ENCODE measurements at regions not wholly inside any gene's neighbourhood (a gene's known extent, or its start where the extent isn't known, plus 50 kb on each side); places are given as distances from the start of the nearest gene placed in this dataset.

DNA sequence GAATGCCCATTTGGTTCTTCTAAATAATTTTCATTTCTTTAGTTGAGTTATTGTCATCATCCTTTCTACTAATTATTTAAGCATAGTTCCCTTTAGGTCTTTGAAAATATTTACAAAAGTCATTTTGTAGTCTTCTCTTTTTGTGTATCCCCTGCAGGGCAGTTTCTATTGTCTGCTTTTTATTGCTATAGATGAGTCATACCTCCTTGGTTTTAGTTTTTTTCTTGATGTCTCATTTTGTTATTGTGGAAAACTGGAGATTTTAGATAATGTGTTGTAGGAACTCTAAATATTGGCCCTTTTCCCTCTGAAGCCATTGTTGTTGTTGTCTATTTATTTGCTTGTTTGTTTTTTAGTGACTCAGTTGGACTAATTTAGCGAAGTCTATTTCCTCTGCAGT, 387.9 kb downstream of the NUF2 start:
- H3K79me2 ChIP-seq (ENCODE audit: insufficient read depth, low read depth, low read length): no peaks in the 10 kb centered on the region
- H3K4me3 ChIP-seq (ENCODE audit: low read depth, low read length, poor library complexity, severe bottlenecking): no peak overlapping the region
- no peak for DNase-seq (ENCODE audit: low spot score)
- H3K36me3 ChIP-seq (ENCODE audit: insufficient read depth, low read length): no peaks in the 10 kb centered on the region
- no peak overlapping the region for H3K4me2 ChIP-seq (ENCODE audit: low read length)
- H3K9me2 ChIP-seq (ENCODE audit: insufficient read depth, low read length): no peaks in the 10 kb centered on the region
- no peak overlapping the region for H3K27ac ChIP-seq (ENCODE audit: low read depth, low read length, poor library complexity, severe bottlenecking)
- no peak for TF ChIP-seq CTCF (conservative IDR thresholded peaks at IDR 0.05; ENCODE audit: low read length)
- TF ChIP-seq EZH2phosphoT487 (IDR thresholded peaks at IDR 0.05; ENCODE audit: borderline replicate concordance, low read depth, low read length): no peak
- no peaks in the 10 kb centered on the region for H3K4me1 ChIP-seq (ENCODE audit: insufficient read depth, low read length, poor library complexity, severe bottlenecking)
- no peaks in the 10 kb centered on the region for H3K9me3 ChIP-seq (ENCODE audit: low read length)
- no TSS peak for BruUV-seq (replicated peaks)
- ChIA-PET CTCF (ENCODE audit: unreplicated experiment) (no interaction called here), POLR2A (no interaction called here)
- intact Hi-C loops (cut with micrococcal nuclease; ENCODE audit: unreplicated experiment): no loop called here
- no peak overlapping the region for H2AFZ ChIP-seq (ENCODE audit: low read length)
- no peaks in the 10 kb centered on the region for H4K20me1 ChIP-seq (ENCODE audit: insufficient read depth, low read length)

DNA sequence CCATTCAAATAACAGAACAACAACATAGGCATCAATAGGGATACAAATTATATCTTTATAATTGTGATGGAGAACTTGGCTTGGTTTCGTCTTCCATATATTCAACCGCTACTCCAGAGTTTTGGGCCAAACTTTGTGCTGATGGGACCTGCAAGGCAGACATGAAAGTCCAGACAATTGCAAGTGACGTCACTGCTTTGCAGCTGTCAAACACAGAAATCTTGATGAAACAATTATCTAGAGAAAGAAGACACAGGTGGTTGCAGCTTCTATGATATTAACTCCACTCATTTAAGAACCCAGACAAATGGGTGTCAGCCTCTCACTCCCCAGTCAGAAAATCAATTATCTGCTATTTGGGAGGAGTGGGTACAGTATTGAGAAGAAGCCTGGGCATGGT, 390.6 kb downstream of the NUF2 start:
- BruUV-seq (replicated peaks): no TSS peak
- ChIA-PET CTCF (ENCODE audit: unreplicated experiment) (no interaction called here), POLR2A (no interaction called here)
- Histone ChIP-seq H3K4me1 (ENCODE audit: insufficient read depth, low read length, poor library complexity, severe bottlenecking) (no peaks in the 10 kb centered on the region), H3K9me2 (ENCODE audit: insufficient read depth, low read length) (no peaks in the 10 kb centered on the region), H3K79me2 (ENCODE audit: insufficient read depth, low read depth, low read length) (no peaks in the 10 kb centered on the region), H2AFZ (ENCODE audit: low read length) (no peak overlapping the region), H3K27ac (ENCODE audit: low read depth, low read length, poor library complexity, severe bottlenecking) (no peak overlapping the region), H3K4me3 (ENCODE audit: low read depth, low read length, poor library complexity, severe bottlenecking) (no peak overlapping the region), H4K20me1 (ENCODE audit: insufficient read depth, low read length) (no peaks in the 10 kb centered on the region), H3K9me3 (ENCODE audit: low read length) (no peaks in the 10 kb centered on the region), H3K4me2 (ENCODE audit: low read length) (no peak overlapping the region), H3K36me3 (ENCODE audit: insufficient read depth, low read length) (no peaks in the 10 kb centered on the region)
- DNase-seq (ENCODE audit: low spot score): no peak
- intact Hi-C loops (cut with micrococcal nuclease; ENCODE audit: unreplicated experiment): no loop called here
- TF ChIP-seq EZH2phosphoT487 (IDR thresholded peaks at IDR 0.05; ENCODE audit: borderline replicate concordance, low read depth, low read length) (no peak), CTCF (conservative IDR thresholded peaks at IDR 0.05; ENCODE audit: low read length) (no peak)

GRCh38 chr1:163720294-163720693, 398.5 kb downstream of the NUF2 start:
- H3K9me2 ChIP-seq (ENCODE audit: insufficient read depth, low read length): no peaks in the 10 kb centered on the region
- H3K4me3 ChIP-seq (ENCODE audit: low read depth, low read length, poor library complexity, severe bottlenecking): no peak overlapping the region
- BruUV-seq (replicated peaks): no TSS peak
- no peaks in the 10 kb centered on the region for H3K79me2 ChIP-seq (ENCODE audit: insufficient read depth, low read depth, low read length)
- no peaks in the 10 kb centered on the region for H4K20me1 ChIP-seq (ENCODE audit: insufficient read depth, low read length)
- H3K4me2 ChIP-seq (ENCODE audit: low read length): no peak overlapping the region
- H2AFZ ChIP-seq (ENCODE audit: low read length): no peak overlapping the region
- intact Hi-C loops (cut with micrococcal nuclease; ENCODE audit: unreplicated experiment): no loop called here
- H3K4me1 ChIP-seq (ENCODE audit: insufficient read depth, low read length, poor library complexity, severe bottlenecking): no peaks in the 10 kb centered on the region
- no peaks in the 10 kb centered on the region for H3K36me3 ChIP-seq (ENCODE audit: insufficient read depth, low read length)
- H3K9me3 ChIP-seq (ENCODE audit: low read length): no peaks in the 10 kb centered on the region
- DNase-seq (ENCODE audit: low spot score): no peak
- CTCF ChIA-PET (ENCODE audit: unreplicated experiment): no interaction called here
- no peak for TF ChIP-seq EZH2phosphoT487 (IDR thresholded peaks at IDR 0.05; ENCODE audit: borderline replicate concordance, low read depth, low read length)
- TF ChIP-seq CTCF (conservative IDR thresholded peaks at IDR 0.05; ENCODE audit: low read length): no peak
- no peak overlapping the region for H3K27ac ChIP-seq (ENCODE audit: low read depth, low read length, poor library complexity, severe bottlenecking)
- POLR2A ChIA-PET: no interaction called here
